T-cell (primary cell): ENCODE measurements at regions not wholly inside any gene's neighbourhood (a gene's known extent, or its start where the extent isn't known, plus 50 kb on each side); places are given as distances from the start of the nearest gene placed in this dataset.

ENCODE experiments used
- ATAC-seq, 4 experiments: fragments of 200-7000 bp in 3 of 4; fragments of 150-1000 bp in 1 of 4; cut with Tn5 transposase; replicated peaks in 1 of 4; 1 replicate in 3 of 4; 2 replicates in 1 of 4; pipeline ENCODE4 v1.10.0; 2021; ENCODE audit warnings: moderate library complexity in 3 of 4, mild to moderate bottlenecking in 2 of 4, moderate number of reproducible peaks in 1 of 4
- CTCF ChIA-PET, 2 donors: fragments of 300-600 bp; sonication (Branson Sonifier 250); formaldehyde crosslinking; loops; one replicate each; lab custom pipeline; 2022; ENCODE audit warnings: antibody characterized with exemption in 2 of 2; lab: Charles Lee
- POLR2A ChIA-PET, 2 donors: fragments of 300-600 bp; sonication (Branson Sonifier 250); formaldehyde crosslinking; loops; one replicate each; lab custom pipeline; 2022; ENCODE audit warnings: antibody characterized with exemption in 2 of 2; lab: Charles Lee
- DNase-seq, 35 experiments: peaks; one replicate each; pipeline versions ENCODE4 v3.0.0 to v3.0.0-alpha.2; 2013 to 2023
- H3K27ac ChIP-seq: one replicate; pipeline ENCODE4 v1.5.1; 2013; ENCODE audit warnings: low read length
- H3K27me3 ChIP-seq, 2 experiments: replicated peaks in 1 of 2; 1 replicate in 1 of 2; 2 replicates in 1 of 2; pipeline versions ENCODE4 v1.6.1 to v1.7.0; 2013; ENCODE audit warnings: low read length in 1 of 2, mixed read lengths in 1 of 2; ENCODE audit not compliant: control insufficient read depth in 2 of 2, insufficient read depth in 2 of 2; ENCODE audit errors: extremely low read depth in 1 of 2
- H3K36me3 ChIP-seq, 2 donors: 1 replicate in 1 of 2; 2 replicates in 1 of 2; pipeline versions ENCODE4 v1.6.1 to v1.7.0; 2013; ENCODE audit warnings: low read length in 1 of 2; ENCODE audit not compliant: control insufficient read depth in 2 of 2, insufficient read depth in 1 of 2; ENCODE audit errors: extremely low read depth in 1 of 2
- H3K4me1 ChIP-seq, 2 experiments: 1 replicate in 1 of 2; 2 replicates in 1 of 2; pipeline versions ENCODE4 v1.6.1 to v1.7.0; 2013; ENCODE audit warnings: low read length in 2 of 2, mixed read lengths in 1 of 2; ENCODE audit not compliant: insufficient read depth in 2 of 2, control insufficient read depth in 1 of 2; ENCODE audit errors: extremely low read depth in 1 of 2
- H3K4me3 ChIP-seq, 2 donors: 1 replicate in 1 of 2; 2 replicates in 1 of 2; pipeline versions ENCODE4 v1.5.1 to v1.7.0; 2013; ENCODE audit warnings: mild to moderate bottlenecking in 2 of 2, low read length in 1 of 2, moderate library complexity in 1 of 2; ENCODE audit not compliant: control insufficient read depth in 1 of 2; ENCODE audit errors: extremely low read depth in 1 of 2
- H3K9me3 ChIP-seq: 2 replicates; pipeline ENCODE4 v1.7.0; 2013
- H3K27ac Mint-ChIP-seq, 2 donors: one replicate each; pipeline ENCODE4 v1.8.0; 2020 to 2021; ENCODE audit warnings: mild to moderate bottlenecking in 2 of 2, mixed read lengths in 2 of 2
- H3K27me3 Mint-ChIP-seq, 2 donors: one replicate each; pipeline ENCODE4 v1.8.0; 2021 to 2022; ENCODE audit warnings: mixed read lengths in 2 of 2
- H3K36me3 Mint-ChIP-seq: one replicate; pipeline ENCODE4 v1.8.0; 2021; ENCODE audit warnings: mixed read lengths
- H3K4me1 Mint-ChIP-seq, 3 donors: one replicate each; pipeline ENCODE4 v1.8.0; 2020 to 2022; ENCODE audit warnings: mixed read lengths in 3 of 3, mild to moderate bottlenecking in 1 of 3
- H3K4me3 Mint-ChIP-seq, 3 donors: one replicate each; pipeline ENCODE4 v1.8.0; 2020 to 2022; ENCODE audit warnings: mild to moderate bottlenecking in 3 of 3, mixed read lengths in 3 of 3, moderate library complexity in 3 of 3
- H3K9me3 Mint-ChIP-seq, 3 donors: one replicate each; pipeline ENCODE4 v1.8.0; 2020 to 2022; ENCODE audit warnings: mixed read lengths in 3 of 3
- WGBS: methylation state at CpG from one replicate; pipeline ENCODE4 v1.1.5; 2013; ENCODE audit warnings: missing lambda C conversion rate; ENCODE audit not compliant: insufficient coverage; 5-methylcytosine and 5-hydroxymethylcytosine counted together

GRCh38 chr21:19874521-19874920 is 1123.7 kb upstream of the NCAM2 start:
- H3K27me3 Mint-ChIP-seq, result no peaks in the 10 kb centered on the region
- H3K27me3 ChIP-seq, result no peaks in the 10 kb centered on the region
- H3K4me1 Mint-ChIP-seq, result no peaks in the 10 kb centered on the region
- ChIA-PET CTCF (no interaction called here), POLR2A (no interaction called here)
- peaks cover 0 to 28% (median 15%) of the 10 kb centered on the region in 3 donors for H3K9me3 Mint-ChIP-seq
- no peak overlapping the region for H3K27ac ChIP-seq
- no CpG with 5 or more reads among the region's 2 CpGs for WGBS
- H3K4me3 ChIP-seq, result no peak overlapping the region
- H3K4me1 ChIP-seq, result no peaks in the 10 kb centered on the region
- no peak overlapping the region for H3K4me3 Mint-ChIP-seq
- DNase-seq (no peak), ATAC-seq (no peak)
- H3K27ac Mint-ChIP-seq, result no peak overlapping the region
- no peaks in the 10 kb centered on the region for H3K9me3 ChIP-seq
- H3K36me3 Mint-ChIP-seq, result no peaks in the 10 kb centered on the region
- no peaks in the 10 kb centered on the region for H3K36me3 ChIP-seq

GRCh38 chr21:19878133-19878532 is 1120.1 kb upstream of the NCAM2 start:
- POLR2A ChIA-PET, result no interaction called here
- DNase-seq, result no peak
- Histone ChIP-seq H3K27ac (no peak overlapping the region), H3K4me1 (no peaks in the 10 kb centered on the region), H3K4me3 (no peak overlapping the region), H3K27me3 (no peaks in the 10 kb centered on the region), H3K36me3 (no peaks in the 10 kb centered on the region), H3K9me3 (no peaks in the 10 kb centered on the region)
- H3K4me3 Mint-ChIP-seq, result no peak overlapping the region
- no peaks in the 10 kb centered on the region for H3K36me3 Mint-ChIP-seq
- peaks cover 4 to 28% (median 21%) of the 10 kb centered on the region in 3 donors for H3K9me3 Mint-ChIP-seq
- H3K27me3 Mint-ChIP-seq, result no peaks in the 10 kb centered on the region
- no CpG with 5 or more reads among the region's 3 CpGs for WGBS
- no peaks in the 10 kb centered on the region for H3K4me1 Mint-ChIP-seq
- no peak overlapping the region for H3K27ac Mint-ChIP-seq
- CTCF ChIA-PET, result no interaction called here
- no peak for ATAC-seq

GRCh38 chr21:19899645-19900044 is 1098.6 kb upstream of the NCAM2 start:
- H3K4me3 Mint-ChIP-seq, result no peak overlapping the region
- H3K36me3 Mint-ChIP-seq, result no peaks in the 10 kb centered on the region
- H3K27ac ChIP-seq, result no peak overlapping the region
- WGBS, result 100% methylated on average over 6 of the region's 11 CpGs
- H3K27me3 ChIP-seq, result no peaks in the 10 kb centered on the region
- peaks cover 0 to 8% (median 6%) of the 10 kb centered on the region in 3 donors for H3K9me3 Mint-ChIP-seq
- H3K4me1 ChIP-seq, result no peaks in the 10 kb centered on the region
- no peaks in the 10 kb centered on the region for H3K27me3 Mint-ChIP-seq
- ChIA-PET CTCF (no interaction called here), POLR2A (no interaction called here)
- no peaks in the 10 kb centered on the region for H3K4me1 Mint-ChIP-seq
- H3K36me3 ChIP-seq, result no peaks in the 10 kb centered on the region
- DNase-seq (no peak), ATAC-seq (no peak)
- no peak overlapping the region for H3K27ac Mint-ChIP-seq
- no peaks in the 10 kb centered on the region for H3K9me3 ChIP-seq
- no peak overlapping the region for H3K4me3 ChIP-seq

GRCh38 chr21:19900149-19900548 is 1098.1 kb upstream of the NCAM2 start:
- Histone ChIP-seq H3K9me3 (no peaks in the 10 kb centered on the region), H3K4me3 (no peak overlapping the region), H3K36me3 (no peaks in the 10 kb centered on the region), H3K4me1 (no peaks in the 10 kb centered on the region), H3K27me3 (no peaks in the 10 kb centered on the region), H3K27ac (no peak overlapping the region)
- no peak overlapping the region for H3K27ac Mint-ChIP-seq
- H3K4me3 Mint-ChIP-seq, result no peak overlapping the region
- ChIA-PET POLR2A (no interaction called here), CTCF (no interaction called here)
- ATAC-seq, result peak in 1 of 4 experiments; percentile 17
- H3K4me1 Mint-ChIP-seq, result no peaks in the 10 kb centered on the region
- 94% methylated on average over 9 of the region's 10 CpGs for WGBS
- peaks cover 2 to 8% (median 6%) of the 10 kb centered on the region in 3 donors for H3K9me3 Mint-ChIP-seq
- H3K27me3 Mint-ChIP-seq, result no peaks in the 10 kb centered on the region
- DNase-seq, result no peak
- H3K36me3 Mint-ChIP-seq, result no peaks in the 10 kb centered on the region

GRCh38 chr21:19908390-19908789 is 1089.8 kb upstream of the NCAM2 start:
- Mint-ChIP-seq H3K27ac (no peak overlapping the region), H3K4me3 (no peak overlapping the region), H3K27me3 (no peaks in the 10 kb centered on the region), H3K4me1 (no peaks in the 10 kb centered on the region), H3K36me3 (no peaks in the 10 kb centered on the region), H3K9me3 (peaks cover 0 to 12% (median 2%) of the 10 kb centered on the region in 3 donors)
- Histone ChIP-seq H3K4me1 (no peaks in the 10 kb centered on the region), H3K4me3 (no peak overlapping the region), H3K36me3 (no peaks in the 10 kb centered on the region), H3K9me3 (no peaks in the 10 kb centered on the region), H3K27me3 (no peaks in the 10 kb centered on the region), H3K27ac (no peak overlapping the region)
- ATAC-seq (no peak), DNase-seq (no peak)
- CTCF ChIA-PET, result no interaction called here
- POLR2A ChIA-PET, result no interaction called here
- no CpG with 5 or more reads among the region's 1 CpG for WGBS

GRCh38 chr21:19914028-19914427 is 1084.2 kb upstream of the NCAM2 start:
- H3K27ac Mint-ChIP-seq, result no peak overlapping the region
- POLR2A ChIA-PET, result no interaction called here
- H3K27ac ChIP-seq, result no peak overlapping the region
- H3K4me1 ChIP-seq, result no peaks in the 10 kb centered on the region
- no peaks in the 10 kb centered on the region for H3K36me3 Mint-ChIP-seq
- no peaks in the 10 kb centered on the region for H3K27me3 ChIP-seq
- no peak overlapping the region for H3K4me3 Mint-ChIP-seq
- WGBS, result 74% methylated on average over 4 of the region's 6 CpGs
- no peak overlapping the region for H3K4me3 ChIP-seq
- H3K9me3 ChIP-seq, result no peaks in the 10 kb centered on the region
- CTCF ChIA-PET, result no interaction called here
- H3K4me1 Mint-ChIP-seq, result no peaks in the 10 kb centered on the region
- ATAC-seq (no peak), DNase-seq (no peak)
- no peaks in the 10 kb centered on the region for H3K36me3 ChIP-seq
- H3K9me3 Mint-ChIP-seq, result peaks cover 0 to 9% (median 6%) of the 10 kb centered on the region in 3 donors
- H3K27me3 Mint-ChIP-seq, result no peaks in the 10 kb centered on the region

GRCh38 chr21:19921211-19921610 is 1077.0 kb upstream of the NCAM2 start:
- H3K4me1 Mint-ChIP-seq, result no peaks in the 10 kb centered on the region
- ATAC-seq, result no peak
- CTCF ChIA-PET, result no interaction called here

More at GRCh38 chr21:19921211-19921610, 1077.0 kb upstream of the NCAM2 start:
- H3K27me3 Mint-ChIP-seq, result no peaks in the 10 kb centered on the region
- H3K36me3 Mint-ChIP-seq, result no peaks in the 10 kb centered on the region
- H3K4me3 Mint-ChIP-seq, result no peak overlapping the region
- H3K9me3 Mint-ChIP-seq, result peaks cover 0 to 6% (median 4%) of the 10 kb centered on the region in 3 donors
- no peaks in the 10 kb centered on the region for H3K36me3 ChIP-seq
- H3K4me1 ChIP-seq, result no peaks in the 10 kb centered on the region
- no peaks in the 10 kb centered on the region for H3K27me3 ChIP-seq
- H3K9me3 ChIP-seq, result no peaks in the 10 kb centered on the region
- H3K27ac Mint-ChIP-seq, result no peak overlapping the region
- DNase-seq, result no peak
- H3K4me3 ChIP-seq, result no peak overlapping the region
- no peak overlapping the region for H3K27ac ChIP-seq
- POLR2A ChIA-PET, result no interaction called here
